GM21723 (cell line): ENCODE measurements at regions not wholly inside any gene's neighbourhood (a gene's known extent, or its start where the extent isn't known, plus 50 kb on each side); places are given as distances from the start of the nearest gene placed in this dataset.
A peak's percentile ranks its signal among the peaks of the same experiment; 100 is the strongest.

Experiments used
- ATAC-seq: cut with Tn5 transposase; IDR thresholded peaks from one replicate; pipeline ENCODE4 v1.9.1; 2021; ENCODE audit warnings: mild to moderate bottlenecking, moderate library complexity; ENCODE audit not compliant: unreplicated experiment

GRCh38 chr15:25985165-25985564 is 122.0 kb upstream of the ATP10A start:
- no peak for ATAC-seq

GRCh38 chr15:25982736-25983135 is 119.6 kb upstream of the ATP10A start:
- no peak for ATAC-seq

GRCh38 chr15:25981114-25981513 is 118.0 kb upstream of the ATP10A start:
- ATAC-seq, result no peak

- no peak for ATAC-seq
These were observed 109.1 kb upstream of the ATP10A start for GRCh38 chr15:25972141-25972675.

- no peak for ATAC-seq
These were observed 107.9 kb upstream of the ATP10A start for GRCh38 chr15:25971053-25971452.

- no peak for ATAC-seq
These were observed 106.8 kb upstream of the ATP10A start for GRCh38 chr15:25969886-25970285.

- no peak for ATAC-seq
These were observed 104.0 kb upstream of the ATP10A start for GRCh38 chr15:25967116-25967515.

- ATAC-seq, result no peak
These were observed 102.2 kb upstream of the ATP10A start for GRCh38 chr15:25965326-25965725.

- no peak for ATAC-seq
These were observed 97.1 kb upstream of the ATP10A start for GRCh38 chr15:25960273-25960672.

- ATAC-seq, result no peak
These were observed 96.0 kb upstream of the ATP10A start for GRCh38 chr15:25959100-25959499.

GRCh38 chr15:25955628-25956027 is 92.5 kb upstream of the ATP10A start:
- no peak for ATAC-seq

GRCh38 chr15:25954398-25954797 is 91.3 kb upstream of the ATP10A start:
- no peak for ATAC-seq

- no peak for ATAC-seq
These were observed 86.9 kb upstream of the ATP10A start for GRCh38 chr15:25950014-25950413.

- ATAC-seq, result no peak
These were observed 84.5 kb upstream of the ATP10A start for GRCh38 chr15:25947323-25948314.

GRCh38 chr15:25946241-25946805 is 83.2 kb upstream of the ATP10A start:
- no peak for ATAC-seq

GRCh38 chr15:25944386-25944785 is 81.3 kb upstream of the ATP10A start:
- ATAC-seq, result no peak

GRCh38 chr15:25943831-25944230 is 80.7 kb upstream of the ATP10A start:
- ATAC-seq, result no peak

- ATAC-seq, result peak; percentile 86
These were observed 76.0 kb upstream of the ATP10A start for GRCh38 chr15:25939122-25939521.

- ATAC-seq, result no peak
These were observed 74.7 kb upstream of the ATP10A start for GRCh38 chr15:25937796-25938195.

GRCh38 chr15:25936004-25936403 is 72.9 kb upstream of the ATP10A start:
- no peak for ATAC-seq

- peak; percentile 79 for ATAC-seq
These were observed 70.5 kb upstream of the ATP10A start for GRCh38 chr15:25933456-25934158.
